H1 (cell line): ENCODE measurements at regions not wholly inside any gene's neighbourhood (a gene's known extent, or its start where the extent isn't known, plus 50 kb on each side); places are given as distances from the start of the nearest gene placed in this dataset.

Experiments
- CEBPB ChIP-seq: IDR thresholded peaks from 2 replicates; pipeline ENCODE4 v1.6.1; 2012; ENCODE audit warnings: low read depth, low read length
- KDM4A ChIP-seq: IDR thresholded peaks from one replicate; pipeline ENCODE4 v1.7.1; 2012; ENCODE audit warnings: low read depth, mild to moderate bottlenecking, moderate library complexity, low read length, inconsistent platforms; ENCODE audit not compliant: severe bottlenecking

- no peak for TF ChIP-seq KDM4A
- no peak for TF ChIP-seq CEBPB
Observed at GRCh38 chr4:128484896-128485295, 197.3 kb upstream of the PGRMC2 start (continued).
